ENCODE measurements at regions not wholly inside any gene's neighbourhood (a gene's known extent, or its start where the extent isn't known, plus 50 kb on each side); places are given as distances from the start of the nearest gene placed in this dataset.

DNA sequence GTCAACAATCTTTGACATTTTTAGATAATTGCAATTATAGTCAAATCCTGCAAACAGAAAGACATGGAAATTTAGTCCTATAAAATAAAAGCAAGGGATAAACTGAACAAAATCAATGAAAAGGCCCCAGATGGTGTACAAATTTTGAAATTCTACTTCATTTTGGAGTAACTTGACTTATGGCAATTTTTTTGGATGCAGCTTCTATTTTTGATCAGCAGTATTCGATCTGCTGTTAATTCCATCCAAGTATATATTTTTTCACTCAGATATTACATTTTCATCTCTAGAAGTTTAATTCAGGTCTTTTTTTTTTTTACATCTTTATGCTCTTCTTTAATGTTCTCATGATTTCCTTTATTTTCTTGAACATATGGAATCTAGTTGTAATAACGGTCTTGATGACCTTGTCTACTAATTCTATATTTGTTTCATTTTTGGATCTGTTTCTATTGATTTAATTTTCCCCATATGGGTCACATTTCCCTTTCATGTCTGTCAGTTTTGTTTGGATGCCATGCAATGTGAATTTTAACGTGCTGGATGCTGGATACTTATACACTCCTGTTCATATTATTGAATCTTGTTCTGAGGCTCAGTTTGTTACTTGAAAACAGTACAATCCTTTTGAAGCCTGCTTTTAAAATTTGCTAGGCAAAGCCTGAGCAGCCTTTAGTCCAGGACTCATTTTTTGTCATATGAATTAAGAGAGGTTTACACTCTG is 164.3 kb upstream of the FAM3C start:
- DNase-seq (ENCODE audit: low spot score) = no peak
- Histone ChIP-seq H3K27ac (no peak overlapping the region), H3K4me3 (no peak overlapping the region), H3K27me3 (replicated peaks; ENCODE audit: insufficient read depth) (no peaks in the 10 kb centered on the region), H3K4me1 (replicated peaks) (no peaks in the 10 kb centered on the region), H3K9me3 (no peaks in the 10 kb centered on the region), H3K36me3 (no peaks in the 10 kb centered on the region)
- TF ChIP-seq, protein P1, sequence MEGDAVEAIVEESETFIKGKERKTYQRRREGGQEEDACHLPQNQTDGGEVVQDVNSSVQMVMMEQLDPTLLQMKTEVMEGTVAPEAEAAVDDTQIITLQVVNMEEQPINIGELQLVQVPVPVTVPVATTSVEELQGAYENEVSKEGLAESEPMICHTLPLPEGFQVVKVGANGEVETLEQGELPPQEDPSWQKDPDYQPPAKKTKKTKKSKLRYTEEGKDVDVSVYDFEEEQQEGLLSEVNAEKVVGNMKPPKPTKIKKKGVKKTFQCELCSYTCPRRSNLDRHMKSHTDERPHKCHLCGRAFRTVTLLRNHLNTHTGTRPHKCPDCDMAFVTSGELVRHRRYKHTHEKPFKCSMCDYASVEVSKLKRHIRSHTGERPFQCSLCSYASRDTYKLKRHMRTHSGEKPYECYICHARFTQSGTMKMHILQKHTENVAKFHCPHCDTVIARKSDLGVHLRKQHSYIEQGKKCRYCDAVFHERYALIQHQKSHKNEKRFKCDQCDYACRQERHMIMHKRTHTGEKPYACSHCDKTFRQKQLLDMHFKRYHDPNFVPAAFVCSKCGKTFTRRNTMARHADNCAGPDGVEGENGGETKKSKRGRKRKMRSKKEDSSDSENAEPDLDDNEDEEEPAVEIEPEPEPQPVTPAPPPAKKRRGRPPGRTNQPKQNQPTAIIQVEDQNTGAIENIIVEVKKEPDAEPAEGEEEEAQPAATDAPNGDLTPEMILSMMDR (IDR thresholded peaks at IDR 0.05) = no peak
- TF ChIP-seq POLR2A (IDR thresholded peaks at IDR 0.05) (no peak), POLR2AphosphoS5 (IDR thresholded peaks at IDR 0.05) (no peak)
- 88% methylated on average over 3 of the region's 3 CpGs for WGBS
- intact Hi-C loops (cut with DNase I) = no loop called here

DNA sequence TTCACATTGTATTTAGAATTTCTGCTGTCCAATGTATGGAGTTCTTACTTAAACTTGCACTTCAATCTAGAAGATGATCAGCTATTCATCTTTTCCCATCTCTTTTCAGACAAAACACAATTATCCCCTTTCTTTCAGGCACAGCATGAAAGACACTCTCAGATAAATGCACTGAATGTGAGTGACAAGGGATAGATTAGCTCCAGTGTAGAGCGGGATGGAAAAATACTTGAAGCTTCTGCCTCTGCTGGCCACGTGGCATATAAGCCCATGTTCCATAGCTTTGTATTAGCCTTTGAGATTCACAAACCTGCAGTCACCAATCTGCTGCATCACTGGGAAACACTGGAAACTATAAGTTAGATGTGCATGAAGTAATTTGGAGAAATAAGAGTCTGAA is 162.2 kb upstream of the FAM3C start:
- WGBS = 62% methylated on average over 2 of the region's 2 CpGs
- TF ChIP-seq, protein P1 (IDR thresholded peaks at IDR 0.05) = no peak
- TF ChIP-seq POLR2A (IDR thresholded peaks at IDR 0.05) (no peak), POLR2AphosphoS5 (IDR thresholded peaks at IDR 0.05) (no peak)
- H3K4me3 ChIP-seq = no peak overlapping the region
- H3K27ac ChIP-seq = no peak overlapping the region
- no peaks in the 10 kb centered on the region for H3K9me3 ChIP-seq
- no peaks in the 10 kb centered on the region for H3K4me1 ChIP-seq (replicated peaks)
- intact Hi-C loops (cut with DNase I) = no loop called here
- no peaks in the 10 kb centered on the region for H3K27me3 ChIP-seq (replicated peaks; ENCODE audit: insufficient read depth)
- H3K36me3 ChIP-seq = no peaks in the 10 kb centered on the region
- no peak for DNase-seq (ENCODE audit: low spot score)

DNA sequence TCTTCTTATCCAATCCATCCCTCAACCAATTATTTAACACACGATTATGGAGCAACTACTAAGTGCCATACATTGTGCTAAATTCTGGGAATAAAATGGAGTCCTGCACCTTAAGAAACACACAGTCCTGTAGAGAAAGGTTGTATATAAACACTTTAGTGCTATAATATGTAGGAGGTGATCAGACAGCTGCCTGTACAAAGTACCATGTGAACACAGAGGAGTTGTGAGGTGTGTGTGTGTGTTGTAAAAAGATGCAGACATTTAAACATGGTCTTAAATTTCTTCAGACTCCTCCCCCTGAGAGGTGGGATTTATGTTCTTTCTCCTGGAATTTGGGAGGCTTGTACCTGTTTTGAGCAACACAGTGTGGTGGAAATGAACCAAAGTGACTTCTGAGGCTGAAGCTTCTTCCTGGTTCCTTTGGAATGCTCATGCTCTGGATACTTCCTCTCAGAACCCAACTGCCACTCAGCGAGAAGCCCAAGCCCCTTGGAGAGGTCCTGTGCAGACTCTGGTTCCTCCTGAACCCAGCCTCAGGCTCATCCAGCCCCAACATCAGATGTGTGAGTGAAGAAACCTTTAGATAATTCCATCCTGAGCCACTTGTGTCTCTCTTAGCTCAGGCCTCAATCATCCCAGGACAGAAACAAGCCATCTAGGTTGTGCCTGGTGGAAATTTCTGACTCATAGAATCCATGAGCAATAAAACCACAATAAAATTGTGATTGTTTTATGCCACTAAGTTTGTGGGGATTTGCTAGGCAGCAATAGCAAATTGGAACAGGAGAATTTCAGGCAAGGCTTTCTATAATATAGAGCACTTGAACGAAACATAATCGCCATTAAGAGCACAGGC is 161.2 kb upstream of the FAM3C start:
- no peak overlapping the region for H3K27ac ChIP-seq
- H3K4me3 ChIP-seq = no peak overlapping the region
- TF ChIP-seq POLR2A (IDR thresholded peaks at IDR 0.05) (no peak), POLR2AphosphoS5 (IDR thresholded peaks at IDR 0.05) (no peak)
- DNase-seq (ENCODE audit: low spot score) = no peak
- intact Hi-C loops (cut with DNase I) = no loop called here
- H3K4me1 ChIP-seq (replicated peaks) = no peaks in the 10 kb centered on the region
- no peaks in the 10 kb centered on the region for H3K27me3 ChIP-seq (replicated peaks; ENCODE audit: insufficient read depth)
- no peaks in the 10 kb centered on the region for H3K9me3 ChIP-seq
- H3K36me3 ChIP-seq = no peaks in the 10 kb centered on the region
- WGBS = 97% methylated on average over 4 of the region's 4 CpGs

DNA sequence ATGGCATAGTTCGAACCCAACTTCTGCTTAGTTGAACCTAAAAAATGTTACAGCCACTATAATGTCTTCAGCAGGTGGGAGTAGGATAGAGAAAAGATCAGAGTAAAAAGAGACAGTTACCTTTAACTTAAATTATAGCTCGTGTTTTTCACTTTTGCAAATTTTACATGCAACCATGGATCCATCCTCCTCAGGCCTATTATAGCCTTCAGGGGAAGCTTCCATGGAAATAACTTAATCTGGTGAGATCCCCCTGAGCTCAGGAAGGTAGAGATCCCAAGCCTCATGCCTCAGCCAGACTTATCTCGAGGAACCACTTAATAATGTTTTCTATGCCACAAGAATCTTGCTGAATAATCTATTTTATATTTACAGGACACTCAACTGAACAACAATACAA is 159.4 kb upstream of the FAM3C start:
- intact Hi-C loops (cut with DNase I) = no loop called here
- Histone ChIP-seq H3K4me1 (replicated peaks) (no peaks in the 10 kb centered on the region), H3K27ac (no peak overlapping the region), H3K9me3 (no peaks in the 10 kb centered on the region), H3K4me3 (no peak overlapping the region), H3K36me3 (no peaks in the 10 kb centered on the region), H3K27me3 (replicated peaks; ENCODE audit: insufficient read depth) (no peaks in the 10 kb centered on the region)
- TF ChIP-seq, protein P1 (IDR thresholded peaks at IDR 0.05) = no peak
- no peak for TF ChIP-seq POLR2A (IDR thresholded peaks at IDR 0.05)
- TF ChIP-seq POLR2AphosphoS5 (IDR thresholded peaks at IDR 0.05) = no peak
- DNase-seq (ENCODE audit: low spot score) = no peak
- 89% methylated on average over 3 of the region's 3 CpGs for WGBS

DNA sequence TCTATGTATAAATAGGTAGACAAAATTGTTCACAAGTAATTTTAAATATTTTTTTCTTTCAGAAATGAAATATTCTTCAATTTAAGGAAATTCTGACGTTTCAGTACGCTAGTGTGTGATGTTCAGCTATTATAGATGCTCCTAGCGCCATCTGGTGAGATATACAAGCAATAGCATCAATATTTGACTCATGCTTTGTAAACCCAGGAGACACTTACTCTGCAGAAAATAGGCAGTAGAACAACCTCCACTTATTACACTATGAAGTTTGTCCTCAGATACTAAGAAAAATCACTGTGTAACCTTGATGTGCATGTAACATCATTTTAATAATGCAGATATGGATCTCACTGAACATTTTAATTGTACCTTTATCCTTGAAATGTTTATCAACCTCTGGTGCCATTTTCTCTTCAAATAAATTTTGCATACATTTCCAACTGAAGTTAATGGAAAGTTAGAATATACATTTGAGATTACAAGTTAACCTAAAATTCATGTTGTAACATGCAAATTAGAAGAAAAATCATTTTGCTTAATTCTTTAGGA is 151.5 kb upstream of the FAM3C start:
- intact Hi-C loops (cut with DNase I) = loop anchor here (2.0 kb wide), 1 partner anchor 179 kb away; no protein-coding TSS in a partner anchor
- DNase-seq (ENCODE audit: low spot score) = no peak
- WGBS = under 1% methylated on average over 3 of the region's 3 CpGs
- no peak for TF ChIP-seq POLR2AphosphoS5 (IDR thresholded peaks at IDR 0.05)
- TF ChIP-seq, protein P1 (IDR thresholded peaks at IDR 0.05) = peak; percentile 37 to 85 (median 68)
- Histone ChIP-seq H3K27ac (no peak overlapping the region), H3K4me3 (no peak overlapping the region), H3K27me3 (replicated peaks; ENCODE audit: insufficient read depth) (no peaks in the 10 kb centered on the region), H3K9me3 (no peaks in the 10 kb centered on the region), H3K4me1 (replicated peaks) (no peaks in the 10 kb centered on the region), H3K36me3 (no peaks in the 10 kb centered on the region)
